A673 (cell line): ENCODE measurements at regions not wholly inside any gene's neighbourhood (a gene's known extent, or its start where the extent isn't known, plus 50 kb on each side); places are given as distances from the start of the nearest gene placed in this dataset.
"Not testable (repeated sequence)": the region's sequence is repeated elsewhere in the genome, so short reads cannot be mapped to it uniquely, and the experiment has no call there.

Experiments used
- BruUV-seq: library from RNA; stranded (reverse); fragments of 400-500 nt; replicated peaks from 2 replicates; lab custom pipeline; 2021; lab: Mats Ljungman, UMichigan
- CTCF ChIA-PET: fragments of 300-600 bp; sonication (Branson Sonifier 250); formaldehyde crosslinking; loops from one replicate; lab custom pipeline; 2022; ENCODE audit warnings: antibody characterized with exemption; lab: Charles Lee
- POLR2A ChIA-PET: fragments of 300-600 bp; sonication (Branson Sonifier 250); formaldehyde crosslinking; loops from one replicate; lab custom pipeline; 2022; ENCODE audit warnings: antibody characterized with exemption; ENCODE audit not compliant: low non-redundant PET; lab: Charles Lee
- DNase-seq: peaks from one replicate; pipeline ENCODE4 v3.0.0-alpha.2; 2015; ENCODE audit warnings: low spot score
- H3K27ac ChIP-seq: fragments of 200-600 bp; sonication (generic); 2 replicates; pipeline ENCODE4 v1.5.1; 2016; ENCODE audit warnings: mixed run types, low read depth, mild to moderate bottlenecking, mixed read lengths, antibody characterized with exemption, low read length; ENCODE audit not compliant: poor library complexity, severe bottlenecking
- H3K27me3 ChIP-seq: fragments of 200-600 bp; sonication (generic); replicated peaks from 2 replicates; pipeline ENCODE4 v1.6.1; 2017; ENCODE audit warnings: mixed run types, low read depth, mild to moderate bottlenecking, mixed read lengths, antibody characterized with exemption, low read length; ENCODE audit not compliant: insufficient read depth, poor library complexity
- H3K36me3 ChIP-seq: fragments of 200-600 bp; sonication (generic); 2 replicates; pipeline ENCODE4 v1.6.1; 2016; ENCODE audit warnings: mixed run types, mild to moderate bottlenecking, mixed read lengths, antibody characterized with exemption, low read length; ENCODE audit not compliant: insufficient read depth, poor library complexity, severe bottlenecking
- H3K4me1 ChIP-seq: fragments of 200-600 bp; sonication (generic); 2 replicates; pipeline ENCODE4 v1.6.1; 2017; ENCODE audit warnings: mixed run types, mild to moderate bottlenecking, mixed read lengths, antibody characterized with exemption, low read length; ENCODE audit not compliant: insufficient read depth, poor library complexity, severe bottlenecking
- H3K4me3 ChIP-seq: fragments of 200-600 bp; sonication (generic); 2 replicates; pipeline ENCODE4 v1.5.1; 2016; ENCODE audit warnings: low read depth, mixed run types, mild to moderate bottlenecking, mixed read lengths, low read length; ENCODE audit not compliant: poor library complexity, severe bottlenecking
- H3K9me3 ChIP-seq: fragments of 200-600 bp; sonication (generic); 2 replicates; pipeline ENCODE4 v1.6.1; 2016; ENCODE audit warnings: mixed run types, low read depth, mild to moderate bottlenecking, mixed read lengths, antibody characterized with exemption, low read length; ENCODE audit not compliant: poor library complexity, severe bottlenecking
- CTCF ChIP-seq: fragments of 300-800, 200-600 bp; sonication (generic); conservative IDR thresholded peaks from 2 replicates; pipeline ENCODE4 v1.5.1; 2017; ENCODE audit warnings: low read depth, mild to moderate bottlenecking, antibody characterized with exemption, low read length, moderate library complexity, mixed read lengths
- EZH2 ChIP-seq: fragments of 200-600 bp; sonication (generic); IDR thresholded peaks from 2 replicates; pipeline ENCODE4 v1.6.1; 2017; ENCODE audit warnings: borderline replicate concordance, low read depth, mild to moderate bottlenecking, mixed read lengths, antibody characterized with exemption, low read length; ENCODE audit not compliant: poor library complexity, severe bottlenecking
- intact Hi-C: fragments of 100-400 bp; cut with micrococcal nuclease; formaldehyde crosslinking; loops from one replicate; pipeline ENCODE4 v1.10.0; 2022; ENCODE audit not compliant: unreplicated experiment

DNA sequence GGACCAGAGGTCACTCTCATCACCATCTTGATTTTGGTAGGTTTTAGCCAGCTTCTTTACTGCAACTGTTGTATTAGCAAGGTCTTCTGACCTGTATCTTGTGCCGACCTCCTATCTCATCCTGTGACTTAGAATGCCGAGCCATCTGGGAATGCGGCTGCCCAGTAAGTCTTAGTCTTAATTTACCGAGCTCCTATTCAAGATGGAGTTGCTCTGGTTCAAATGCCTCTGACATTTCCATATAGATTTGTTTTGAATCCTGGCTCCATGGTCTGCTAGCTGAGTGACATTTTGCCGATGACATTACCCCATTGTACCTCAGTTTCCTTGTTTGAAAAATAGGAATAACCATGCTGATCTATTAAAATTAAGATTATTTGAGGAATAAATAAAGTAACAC is 193.9 kb upstream of the HMCN1 start:
- CTCF ChIA-PET = no interaction called here
- no peak for DNase-seq
- intact Hi-C loops = no loop called here
- TF ChIP-seq CTCF (no peak), EZH2 (no peak)
- POLR2A ChIA-PET = no interaction called here
- no TSS peak for BruUV-seq
- no peak overlapping the region for H3K4me3 ChIP-seq
- no peak overlapping the region for H3K27ac ChIP-seq
- no peaks in the 10 kb centered on the region for H3K27me3 ChIP-seq
- H3K4me1 ChIP-seq = peaks cover 7% of the 10 kb centered on the region
- H3K9me3 ChIP-seq = no peaks in the 10 kb centered on the region
- H3K36me3 ChIP-seq = no peaks in the 10 kb centered on the region

DNA sequence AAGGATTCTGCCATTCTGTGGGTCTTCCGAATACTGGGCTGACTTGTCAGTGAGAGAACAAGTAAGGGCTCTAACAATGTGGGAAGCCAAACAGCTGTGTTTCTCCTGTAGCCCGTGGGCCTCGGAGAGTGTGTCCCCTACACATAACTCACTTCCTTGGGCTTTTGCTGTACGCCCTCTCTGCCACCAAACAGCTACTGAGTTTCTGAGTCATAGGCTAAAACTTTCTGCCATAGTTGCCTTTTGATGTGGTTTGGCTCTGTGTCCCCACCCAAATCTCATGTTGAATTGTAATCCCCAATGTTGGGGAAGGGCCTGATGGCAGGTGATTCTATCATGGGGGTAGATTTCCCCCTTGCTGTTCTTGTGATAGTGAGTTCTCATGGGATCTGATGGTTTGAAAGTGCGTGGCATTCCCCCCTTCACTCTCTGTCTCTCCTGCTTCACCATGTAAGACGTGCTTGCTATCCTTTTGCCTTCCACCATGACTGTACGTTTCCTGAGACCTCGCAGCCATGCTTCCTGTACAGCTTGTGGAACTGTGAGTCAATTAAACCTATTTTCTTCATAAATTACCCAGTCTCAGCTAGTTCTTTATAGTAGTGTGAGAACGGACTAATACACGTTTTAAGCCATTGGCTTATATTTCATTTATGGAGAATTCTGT is 194.8 kb upstream of the HMCN1 start:
- BruUV-seq = no TSS peak
- no peaks in the 10 kb centered on the region for H3K9me3 ChIP-seq
- DNase-seq = no peak
- TF ChIP-seq EZH2 (no peak), CTCF (no peak)
- no peaks in the 10 kb centered on the region for H3K36me3 ChIP-seq
- no peaks in the 10 kb centered on the region for H3K27me3 ChIP-seq
- H3K27ac ChIP-seq = no peak overlapping the region
- ChIA-PET POLR2A (no interaction called here), CTCF (no interaction called here)
- intact Hi-C loops = no loop called here
- no peak overlapping the region for H3K4me3 ChIP-seq
- H3K4me1 ChIP-seq = peaks cover 15% of the 10 kb centered on the region

GRCh38 chr1:185538309-185538898 is 195.8 kb upstream of the HMCN1 start:
- H3K9me3 ChIP-seq, H3K4me3 ChIP-seq, H3K36me3 ChIP-seq, CTCF ChIA-PET, H3K27ac ChIP-seq, BruUV-seq, intact Hi-C loops, DNase-seq, H3K27me3 ChIP-seq: not testable (repeated sequence)
- POLR2A ChIA-PET = interaction anchor here (0.6 kb wide), 1 partner anchor 88 kb away, joined by 3 read pairs; no protein-coding TSS in a partner anchor
- H3K4me1 ChIP-seq = peaks cover 25% of the 10 kb centered on the region

DNA sequence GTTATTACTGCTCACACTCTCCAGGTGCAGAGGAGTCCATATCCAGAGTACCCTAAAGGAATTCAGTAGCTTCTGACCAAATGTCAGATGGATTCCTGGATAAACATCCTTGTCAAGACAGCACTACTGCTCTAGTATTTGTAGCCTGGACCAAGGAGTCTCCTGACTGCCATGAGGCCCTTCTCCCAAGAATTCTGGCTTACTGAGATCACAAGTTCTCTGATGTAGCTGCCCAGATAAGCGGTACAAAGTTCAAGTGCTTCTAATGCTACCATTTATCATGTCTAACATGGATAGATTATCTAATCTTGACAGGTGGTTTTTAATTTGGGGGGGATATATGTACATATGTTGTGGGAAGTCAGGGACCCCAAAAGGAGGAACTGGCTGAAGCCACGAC is 196.6 kb upstream of the HMCN1 start:
- no TSS peak for BruUV-seq
- H3K4me3 ChIP-seq = no peak overlapping the region
- H3K27ac ChIP-seq = no peak overlapping the region
- DNase-seq = no peak
- peaks cover 33% of the 10 kb centered on the region for H3K4me1 ChIP-seq
- TF ChIP-seq EZH2 (no peak), CTCF (no peak)
- H3K27me3 ChIP-seq = no peaks in the 10 kb centered on the region
- POLR2A ChIA-PET = interaction anchor here (0.6 kb wide), 1 partner anchor 87 kb away, joined by 3 read pairs; no protein-coding TSS in a partner anchor
- no peaks in the 10 kb centered on the region for H3K9me3 ChIP-seq
- H3K36me3 ChIP-seq = no peaks in the 10 kb centered on the region
- CTCF ChIA-PET = no interaction called here
- intact Hi-C loops = no loop called here
